Cerebellar cortex (tissue), 1 donor: ENCODE measurements at regions not wholly inside any gene's neighbourhood (a gene's known extent, or its start where the extent isn't known, plus 50 kb on each side); places are given as distances from the start of the nearest gene placed in this dataset.
"Not testable (repeated sequence)": the region's sequence is repeated elsewhere in the genome, so short reads cannot be mapped to it uniquely, and the experiment has no call there.

ENCODE experiments used
- DNase-seq: peaks from one replicate; pipeline ENCODE4 v3.0.0-alpha.2; 2015; ENCODE audit warnings: low spot score

GRCh38 chr16:85202631-85203461 is 90.6 kb upstream of the CIBAR2 start:
- no peak for DNase-seq

- DNase-seq = no peak
Observed at GRCh38 chr16:85203462-85203813, 91.2 kb upstream of the CIBAR2 start.

- no peak for DNase-seq
Observed at GRCh38 chr16:85204242-85205010, 92.2 kb upstream of the CIBAR2 start.

- DNase-seq = not testable (repeated sequence)
Observed at GRCh38 chr16:85205257-85205656, 93.0 kb upstream of the CIBAR2 start.

GRCh38 chr16:85205747-85206471 is 93.6 kb upstream of the CIBAR2 start:
- peak; percentile 45 for DNase-seq

GRCh38 chr16:85206472-85207356 is 94.4 kb upstream of the CIBAR2 start:
- DNase-seq = peak; percentile 75

- no peak for DNase-seq
Observed at GRCh38 chr16:85207357-85207921, 95.2 kb upstream of the CIBAR2 start.

- DNase-seq = no peak
Observed at GRCh38 chr16:85208181-85208580, 95.9 kb upstream of the CIBAR2 start.

- DNase-seq = no peak
Observed at GRCh38 chr16:85208643-85209520, 96.6 kb upstream of the CIBAR2 start.

- DNase-seq = no peak
Observed at GRCh38 chr16:85209526-85210121, 97.4 kb upstream of the CIBAR2 start.

GRCh38 chr16:85210423-85211169 is 98.3 kb upstream of the CIBAR2 start:
- peak; percentile 55 for DNase-seq

GRCh38 chr16:85211271-85211801 is 99.1 kb upstream of the CIBAR2 start:
- no peak for DNase-seq

GRCh38 chr16:85213926-85214675 is 101.8 kb upstream of the CIBAR2 start:
- DNase-seq = no peak

- no peak for DNase-seq
Observed at GRCh38 chr16:85215478-85216118, 103.3 kb upstream of the CIBAR2 start.

GRCh38 chr16:85216522-85217375 is 104.5 kb upstream of the CIBAR2 start:
- no peak for DNase-seq

GRCh38 chr16:85220125-85220839 is 108.0 kb upstream of the CIBAR2 start:
- DNase-seq = peak; percentile 80
